Tibial artery (tissue), 4 donors: ENCODE measurements at regions not wholly inside any gene's neighbourhood (a gene's known extent, or its start where the extent isn't known, plus 50 kb on each side); places are given as distances from the start of the nearest gene placed in this dataset.

ENCODE experiments used
- DNase-seq, 2 donors: peaks; one replicate each; pipeline ENCODE4 v3.0.0-alpha.2; 2019
- H3K27ac ChIP-seq, 2 donors: fragments of 200-600 bp; sonication (generic) in 1 of 2; 1 replicate in 1 of 2; 2 replicates in 1 of 2; pipeline ENCODE4 v1.5.1; 2018 to 2019; ENCODE audit warnings: mild to moderate bottlenecking in 1 of 2
- H3K27me3 ChIP-seq, 2 donors: fragments of 200-600 bp; sonication (generic) in 1 of 2; one replicate each; pipeline versions ENCODE4 v1.5.1 to v1.6.0; 2016 to 2019
- H3K36me3 ChIP-seq, 3 donors: fragments of 200-600 bp; sonication (generic) in 2 of 3; one replicate each; pipeline ENCODE4 v1.5.1; 2016 to 2019; ENCODE audit warnings: mild to moderate bottlenecking in 2 of 3
- H3K4me1 ChIP-seq, 4 donors: fragments of 200-600 bp; sonication (generic) in 2 of 4; 1 replicate in 3 of 4; 2 replicates in 1 of 4; pipeline ENCODE4 v1.5.1; 2016 to 2019
- H3K4me3 ChIP-seq, 2 donors: fragments of 200-600 bp; sonication (generic) in 1 of 2; 1 replicate in 1 of 2; 2 replicates in 1 of 2; pipeline ENCODE4 v1.5.1; 2018 to 2019; ENCODE audit warnings: mild to moderate bottlenecking in 2 of 2
- H3K9me3 ChIP-seq, 3 donors: fragments of 200-600 bp; sonication (generic) in 1 of 3; one replicate each; pipeline ENCODE4 v1.5.1; 2016 to 2019
- intact Hi-C: fragments of 100-400 bp; cut with DNase I; formaldehyde crosslinking; loops from one replicate; pipeline ENCODE4 v1.15.0; 2023; ENCODE audit warnings: low total_unique reads
- TF ChIP-seq, protein P1 (sequence below), 2 experiments: fragments of 200-600 bp in 1 of 2; fragments of 450-650 bp in 1 of 2; IDR thresholded peaks; one replicate each; pipeline ENCODE4 v1.5.1; 2017 to 2019; ENCODE audit warnings: antibody characterized with exemption in 2 of 2, mild to moderate bottlenecking in 1 of 2, moderate library complexity in 1 of 2

DNA sequence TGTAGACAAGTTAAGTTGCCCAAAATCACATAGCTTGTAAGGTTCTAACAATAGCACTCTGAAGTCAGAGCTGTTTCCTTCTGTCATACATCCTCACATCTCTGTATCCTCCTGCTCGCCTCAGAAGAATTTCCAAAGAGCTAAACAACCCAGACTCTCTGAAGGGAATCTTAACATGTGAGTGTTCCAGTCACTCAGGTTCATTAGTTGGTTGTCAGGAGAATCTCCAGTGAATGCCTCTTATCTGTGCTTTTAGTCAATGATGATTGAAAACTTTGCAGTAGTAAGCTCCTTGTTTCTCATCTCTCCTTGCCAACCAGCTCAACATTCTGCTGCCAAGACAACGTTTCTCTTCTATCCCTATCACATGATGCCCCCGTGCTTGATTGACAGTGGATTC lies 195.5 kb downstream of the C11orf91 start:
- intact Hi-C loops = no loop called here
- Histone ChIP-seq H3K4me1 (no peaks in the 10 kb centered on the region), H3K27me3 (no peaks in the 10 kb centered on the region), H3K4me3 (no peak overlapping the region), H3K36me3 (no peaks in the 10 kb centered on the region), H3K27ac (no peak overlapping the region), H3K9me3 (no peaks in the 10 kb centered on the region)
- no peak for DNase-seq
- TF ChIP-seq, protein P1, sequence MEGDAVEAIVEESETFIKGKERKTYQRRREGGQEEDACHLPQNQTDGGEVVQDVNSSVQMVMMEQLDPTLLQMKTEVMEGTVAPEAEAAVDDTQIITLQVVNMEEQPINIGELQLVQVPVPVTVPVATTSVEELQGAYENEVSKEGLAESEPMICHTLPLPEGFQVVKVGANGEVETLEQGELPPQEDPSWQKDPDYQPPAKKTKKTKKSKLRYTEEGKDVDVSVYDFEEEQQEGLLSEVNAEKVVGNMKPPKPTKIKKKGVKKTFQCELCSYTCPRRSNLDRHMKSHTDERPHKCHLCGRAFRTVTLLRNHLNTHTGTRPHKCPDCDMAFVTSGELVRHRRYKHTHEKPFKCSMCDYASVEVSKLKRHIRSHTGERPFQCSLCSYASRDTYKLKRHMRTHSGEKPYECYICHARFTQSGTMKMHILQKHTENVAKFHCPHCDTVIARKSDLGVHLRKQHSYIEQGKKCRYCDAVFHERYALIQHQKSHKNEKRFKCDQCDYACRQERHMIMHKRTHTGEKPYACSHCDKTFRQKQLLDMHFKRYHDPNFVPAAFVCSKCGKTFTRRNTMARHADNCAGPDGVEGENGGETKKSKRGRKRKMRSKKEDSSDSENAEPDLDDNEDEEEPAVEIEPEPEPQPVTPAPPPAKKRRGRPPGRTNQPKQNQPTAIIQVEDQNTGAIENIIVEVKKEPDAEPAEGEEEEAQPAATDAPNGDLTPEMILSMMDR (IDR thresholded peaks at IDR 0.05) = no peak

DNA sequence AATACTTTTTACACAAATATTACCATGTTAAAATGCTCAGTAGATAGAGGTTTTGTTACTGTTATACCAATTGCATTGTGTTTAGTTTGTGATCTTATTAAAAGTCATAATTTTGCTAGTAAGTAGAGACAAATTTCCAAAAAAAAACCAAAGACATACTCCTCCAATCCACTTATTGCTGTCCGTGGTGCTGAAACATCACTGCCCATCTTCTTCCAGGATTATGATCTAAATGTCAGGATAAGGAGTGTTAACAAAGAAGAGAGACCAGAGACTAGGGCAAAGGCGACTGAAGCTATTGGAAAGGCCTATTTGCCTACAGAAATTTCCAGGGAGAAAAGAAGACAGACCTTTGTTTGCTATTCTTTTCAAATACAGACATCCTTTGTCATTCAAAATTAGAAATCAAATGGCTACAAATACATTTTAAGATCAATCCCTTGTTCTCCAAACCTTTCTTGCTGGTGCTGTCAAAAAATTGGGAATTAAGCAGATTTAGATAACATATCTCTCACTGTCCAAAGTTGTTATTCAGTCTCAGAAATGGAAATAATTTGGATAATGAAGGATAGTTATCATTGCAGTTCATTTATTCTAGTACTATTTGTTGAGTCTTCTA lies 199.7 kb downstream of the C11orf91 start:
- H3K27ac ChIP-seq = no peak overlapping the region
- no peaks in the 10 kb centered on the region for H3K27me3 ChIP-seq
- H3K36me3 ChIP-seq = no peaks in the 10 kb centered on the region
- H3K4me3 ChIP-seq = no peak overlapping the region
- no peaks in the 10 kb centered on the region for H3K9me3 ChIP-seq
- DNase-seq = no peak
- intact Hi-C loops = loop anchor here (5.0 kb wide), 1 partner anchor 1129 kb away; no protein-coding TSS in a partner anchor
- no peaks in the 10 kb centered on the region for H3K4me1 ChIP-seq
- TF ChIP-seq, protein P1 (IDR thresholded peaks at IDR 0.05) = no peak

DNA sequence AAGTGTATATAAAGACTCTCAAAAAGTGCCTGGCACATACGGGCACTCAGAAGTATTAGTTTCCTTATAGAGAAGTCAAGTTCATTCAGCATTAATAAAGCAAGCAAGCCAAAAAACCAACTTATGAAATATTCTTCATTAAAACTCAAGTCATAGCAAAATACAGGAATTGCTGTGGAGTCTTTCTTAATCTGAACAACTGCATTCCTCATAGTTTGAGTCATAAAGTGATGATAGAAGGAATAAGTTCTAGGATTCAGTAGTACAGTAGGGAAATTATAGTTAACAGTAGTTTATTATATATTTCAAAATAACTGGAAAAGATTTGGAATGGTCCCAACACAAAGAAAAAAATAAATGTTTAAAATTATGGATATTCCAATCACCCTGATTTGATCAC lies 200.3 kb downstream of the C11orf91 start:
- Histone ChIP-seq H3K27ac (no peak overlapping the region), H3K27me3 (no peaks in the 10 kb centered on the region), H3K9me3 (no peaks in the 10 kb centered on the region), H3K36me3 (no peaks in the 10 kb centered on the region), H3K4me3 (no peak overlapping the region), H3K4me1 (no peaks in the 10 kb centered on the region)
- DNase-seq = no peak
- intact Hi-C loops = loop anchor here (5.0 kb wide), 1 partner anchor 1128 kb away; no protein-coding TSS in a partner anchor
- TF ChIP-seq, protein P1 (IDR thresholded peaks at IDR 0.05) = no peak

DNA sequence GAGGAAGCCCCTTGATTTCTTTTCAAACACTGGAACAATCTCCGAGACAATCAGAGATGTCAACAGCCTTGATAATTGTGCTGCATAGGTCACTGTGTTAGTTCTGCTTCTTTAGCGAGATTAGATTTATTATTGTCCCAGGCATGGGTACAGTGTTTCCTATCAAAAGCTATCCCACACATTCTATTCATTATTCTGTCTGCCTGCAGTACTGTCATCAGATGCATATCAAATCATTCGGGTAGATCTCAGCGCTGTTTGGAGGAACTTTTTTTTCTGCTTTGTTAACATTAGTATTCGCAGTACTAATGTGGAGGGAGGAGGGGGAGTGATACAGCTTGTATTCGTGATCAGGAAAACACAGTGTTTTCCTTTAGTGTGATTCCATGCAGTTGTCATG lies 208.0 kb downstream of the C11orf91 start:
- no peaks in the 10 kb centered on the region for H3K27me3 ChIP-seq
- H3K36me3 ChIP-seq = no peaks in the 10 kb centered on the region
- H3K27ac ChIP-seq = no peak overlapping the region
- intact Hi-C loops = no loop called here
- no peaks in the 10 kb centered on the region for H3K4me1 ChIP-seq
- no peaks in the 10 kb centered on the region for H3K9me3 ChIP-seq
- no peak for DNase-seq
- TF ChIP-seq, protein P1 (IDR thresholded peaks at IDR 0.05) = no peak
- no peak overlapping the region for H3K4me3 ChIP-seq

DNA sequence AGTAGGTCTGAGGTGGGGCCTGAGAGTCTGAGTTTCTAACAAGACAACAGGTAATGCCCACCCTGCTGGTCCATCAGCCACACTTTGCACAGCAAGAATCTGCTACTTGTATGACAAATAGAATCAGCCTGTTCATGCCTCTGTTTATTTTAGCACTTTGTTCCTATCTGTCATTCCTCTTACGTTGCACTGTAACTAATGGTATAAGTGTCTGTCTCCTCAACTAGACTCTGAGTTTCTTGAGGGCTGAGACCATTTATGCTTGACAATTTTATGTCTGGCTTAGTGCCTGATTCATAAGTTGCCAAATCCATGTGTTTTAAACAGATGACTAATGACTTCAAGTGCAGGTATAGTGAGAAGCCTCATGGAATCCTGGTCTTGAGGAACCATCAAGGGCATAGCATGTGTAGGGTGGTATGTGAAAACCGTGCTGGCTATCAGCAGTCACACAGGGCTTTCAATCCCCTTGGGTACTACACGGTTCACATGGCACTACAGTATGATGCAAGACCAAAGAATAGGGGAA lies 209.7 kb downstream of the C11orf91 start:
- H3K27me3 ChIP-seq = no peaks in the 10 kb centered on the region

More for the DNA sequence above, 209.7 kb downstream of the C11orf91 start:
- DNase-seq = no peak
- Histone ChIP-seq H3K4me3 (no peak overlapping the region), H3K9me3 (no peaks in the 10 kb centered on the region), H3K4me1 (no peaks in the 10 kb centered on the region), H3K27ac (no peak overlapping the region), H3K36me3 (no peaks in the 10 kb centered on the region)
- TF ChIP-seq, protein P1 (IDR thresholded peaks at IDR 0.05) = no peak
- intact Hi-C loops = no loop called here
